Liver (tissue), 8 donors: ENCODE measurements at regions not wholly inside any gene's neighbourhood (a gene's known extent, or its start where the extent isn't known, plus 50 kb on each side); places are given as distances from the start of the nearest gene placed in this dataset.

Source experiments
- DNase-seq: peaks from one replicate; pipeline ENCODE4 v3.0.0-alpha.2; 2017; ENCODE audit warnings: low spot score
- H3K27ac ChIP-seq, 2 donors: one replicate each; pipeline ENCODE4 v1.7.0; 2013; ENCODE audit warnings: inconsistent platforms in 2 of 2, low read length in 2 of 2, control low read depth in 1 of 2, low read depth in 1 of 2, mild to moderate bottlenecking in 1 of 2
- H3K27me3 ChIP-seq, 4 donors: one replicate each; pipeline versions ENCODE4 v1.6.1 to v1.7.0; 2013; ENCODE audit warnings: low read length in 3 of 4, inconsistent platforms in 1 of 4, mild to moderate bottlenecking in 1 of 4, moderate library complexity in 1 of 4; ENCODE audit not compliant: control insufficient read depth in 4 of 4, insufficient read depth in 4 of 4
- H3K36me3 ChIP-seq, 4 donors: one replicate each; pipeline versions ENCODE4 v1.6.1 to v1.7.0; 2013; ENCODE audit warnings: low read length in 3 of 4, mild to moderate bottlenecking in 3 of 4, low read depth in 1 of 4, moderate library complexity in 1 of 4; ENCODE audit not compliant: control insufficient read depth in 4 of 4, insufficient read depth in 3 of 4
- H3K4me1 ChIP-seq, 4 donors: one replicate each; pipeline versions ENCODE4 v1.6.1 to v1.7.0; 2013; ENCODE audit warnings: low read length in 3 of 4, mild to moderate bottlenecking in 3 of 4, moderate library complexity in 1 of 4; ENCODE audit not compliant: control insufficient read depth in 4 of 4, insufficient read depth in 4 of 4
- H3K4me3 ChIP-seq, 3 donors: one replicate each; pipeline versions ENCODE4 v1.6.1 to v1.7.0; 2013; ENCODE audit warnings: low read length in 3 of 3, control low read depth in 1 of 3, low read depth in 1 of 3, mild to moderate bottlenecking in 1 of 3
- H3K9ac ChIP-seq, 2 donors: one replicate each; pipeline ENCODE4 v1.7.0; 2013; ENCODE audit warnings: low read length in 2 of 2, mild to moderate bottlenecking in 2 of 2, moderate library complexity in 2 of 2, control low read depth in 1 of 2, low read depth in 1 of 2
- H3K9me3 ChIP-seq, 4 donors: one replicate each; pipeline versions ENCODE4 v1.6.1 to v1.7.0; 2013; ENCODE audit warnings: low read length in 3 of 4; ENCODE audit not compliant: control insufficient read depth in 4 of 4
- ATF3 ChIP-seq: IDR thresholded peaks from 2 replicates; pipeline ENCODE4 v1.6.1; 2016; ENCODE audit warnings: antibody characterized with exemption
- EGR1 ChIP-seq, 2 donors: IDR thresholded peaks; 2 replicates each; pipeline ENCODE4 v1.6.1; 2016 to 2018; ENCODE audit warnings: antibody characterized with exemption in 2 of 2, low read depth in 2 of 2
- FOXA1 ChIP-seq: IDR thresholded peaks from 2 replicates; pipeline ENCODE4 v1.6.1; 2016; ENCODE audit warnings: antibody characterized with exemption
- FOXA2 ChIP-seq: IDR thresholded peaks from 2 replicates; pipeline ENCODE4 v1.6.1; 2016; ENCODE audit warnings: antibody characterized with exemption
- GABPA ChIP-seq, 2 donors: IDR thresholded peaks in 1 of 2; conservative IDR thresholded peaks in 1 of 2; 2 replicates each; pipeline ENCODE4 v1.6.1; 2016; ENCODE audit warnings: antibody characterized with exemption in 2 of 2, mild to moderate bottlenecking in 1 of 2, moderate library complexity in 1 of 2
- HNF4G ChIP-seq: IDR thresholded peaks from 2 replicates; pipeline ENCODE4 v1.6.1; 2016; ENCODE audit warnings: antibody characterized with exemption
- JUND ChIP-seq, 2 donors: IDR thresholded peaks; 2 replicates each; pipeline ENCODE4 v1.6.1; 2016; ENCODE audit warnings: antibody characterized with exemption in 2 of 2
- NR2F2 ChIP-seq: IDR thresholded peaks from 2 replicates; pipeline ENCODE4 v1.6.1; 2016; ENCODE audit warnings: antibody characterized with exemption
- RAD21 ChIP-seq, 2 donors: IDR thresholded peaks; 2 replicates each; pipeline ENCODE4 v1.6.1; 2016; ENCODE audit warnings: antibody characterized with exemption in 2 of 2, mild to moderate bottlenecking in 2 of 2
- REST ChIP-seq: IDR thresholded peaks from 2 replicates; pipeline ENCODE4 v1.6.1; 2016; ENCODE audit warnings: antibody characterized with exemption, mild to moderate bottlenecking
- RXRA ChIP-seq, 2 donors: IDR thresholded peaks; 2 replicates each; pipeline ENCODE4 v1.6.1; 2017 to 2018; ENCODE audit warnings: antibody characterized with exemption in 2 of 2, mild to moderate bottlenecking in 1 of 2
- SP1 ChIP-seq: IDR thresholded peaks from 2 replicates; pipeline ENCODE4 v1.6.1; 2018; ENCODE audit warnings: antibody characterized with exemption, mild to moderate bottlenecking
- YY1 ChIP-seq: IDR thresholded peaks from 2 replicates; pipeline ENCODE4 v1.6.1; 2016; ENCODE audit warnings: antibody characterized with exemption, mild to moderate bottlenecking
- ZBTB33 ChIP-seq: IDR thresholded peaks from 2 replicates; pipeline ENCODE4 v1.6.1; 2016; ENCODE audit warnings: antibody characterized with exemption
- WGBS: extraction: QIAGEN DNeasy Blood & Tissue Kit; methylation state at CpG from one replicate; pipeline ENCODE4 v1.1.7; 2013; 5-methylcytosine and 5-hydroxymethylcytosine counted together
- TF ChIP-seq, protein P1 (sequence below): fragments of 150-350 bp; IDR thresholded peaks from 2 replicates; pipeline ENCODE4 v1.5.1; 2017; ENCODE audit warnings: improper control_type of control experiment, low read depth, low read length; ENCODE audit not compliant: missing input control
- TF ChIP-seq, protein P2 (sequence below): IDR thresholded peaks from 2 replicates; pipeline ENCODE4 v1.6.1; 2016; ENCODE audit warnings: antibody characterized with exemption
- donor health status: healthy.
- donor health status: healthy.
- donor health status: healthy.
- donor health status: healthy.
- donor health status: healthy.

- TF ChIP-seq REST, result no peak
- no peak for TF ChIP-seq SP1
- no peak for TF ChIP-seq RXRA (IDR thresholded peaks at IDR 0.05)
- TF ChIP-seq FOXA1, result no peak
Observed at GRCh38 chr20:40010483-40010882, 678.6 kb downstream of the MAFB start (continued).

GRCh38 chr20:40009542-40009941 lies 679.5 kb downstream of the MAFB start:
- H3K36me3 ChIP-seq, result peaks cover 0 to 20% (median 2%) of the 10 kb centered on the region in 4 donors
- DNase-seq, result no peak
- H3K9ac ChIP-seq, result no peak overlapping the region
- H3K4me1 ChIP-seq, result peaks cover 0 to 7% (median 0%) of the 10 kb centered on the region in 4 donors
- no peak overlapping the region for H3K4me3 ChIP-seq
- no peak for TF ChIP-seq FOXA2
- TF ChIP-seq RAD21 (IDR thresholded peaks at IDR 0.05), result no peak
- TF ChIP-seq REST, result no peak
- no peak for TF ChIP-seq ATF3
- no peak for TF ChIP-seq ZBTB33
- TF ChIP-seq, protein P1, sequence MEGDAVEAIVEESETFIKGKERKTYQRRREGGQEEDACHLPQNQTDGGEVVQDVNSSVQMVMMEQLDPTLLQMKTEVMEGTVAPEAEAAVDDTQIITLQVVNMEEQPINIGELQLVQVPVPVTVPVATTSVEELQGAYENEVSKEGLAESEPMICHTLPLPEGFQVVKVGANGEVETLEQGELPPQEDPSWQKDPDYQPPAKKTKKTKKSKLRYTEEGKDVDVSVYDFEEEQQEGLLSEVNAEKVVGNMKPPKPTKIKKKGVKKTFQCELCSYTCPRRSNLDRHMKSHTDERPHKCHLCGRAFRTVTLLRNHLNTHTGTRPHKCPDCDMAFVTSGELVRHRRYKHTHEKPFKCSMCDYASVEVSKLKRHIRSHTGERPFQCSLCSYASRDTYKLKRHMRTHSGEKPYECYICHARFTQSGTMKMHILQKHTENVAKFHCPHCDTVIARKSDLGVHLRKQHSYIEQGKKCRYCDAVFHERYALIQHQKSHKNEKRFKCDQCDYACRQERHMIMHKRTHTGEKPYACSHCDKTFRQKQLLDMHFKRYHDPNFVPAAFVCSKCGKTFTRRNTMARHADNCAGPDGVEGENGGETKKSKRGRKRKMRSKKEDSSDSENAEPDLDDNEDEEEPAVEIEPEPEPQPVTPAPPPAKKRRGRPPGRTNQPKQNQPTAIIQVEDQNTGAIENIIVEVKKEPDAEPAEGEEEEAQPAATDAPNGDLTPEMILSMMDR, result no peak
- TF ChIP-seq JUND (IDR thresholded peaks at IDR 0.05), result no peak
- TF ChIP-seq GABPA (IDR thresholded peaks at IDR 0.05 in 1 of 2, conservative IDR thresholded peaks at IDR 0.05 in 1 of 2), result no peak
- no peak for TF ChIP-seq RXRA (IDR thresholded peaks at IDR 0.05)
- TF ChIP-seq FOXA1, result no peak
- TF ChIP-seq HNF4G, result no peak
- TF ChIP-seq, protein P2, sequence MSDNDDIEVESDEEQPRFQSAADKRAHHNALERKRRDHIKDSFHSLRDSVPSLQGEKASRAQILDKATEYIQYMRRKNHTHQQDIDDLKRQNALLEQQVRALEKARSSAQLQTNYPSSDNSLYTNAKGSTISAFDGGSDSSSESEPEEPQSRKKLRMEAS, result no peak
- TF ChIP-seq YY1, result no peak
- no peak for TF ChIP-seq EGR1 (IDR thresholded peaks at IDR 0.05; ENCODE audit: low read depth in 2 of 2)
- TF ChIP-seq NR2F2, result no peak
- no peak overlapping the region for H3K27ac ChIP-seq
- H3K9me3 ChIP-seq, result no peaks in the 10 kb centered on the region
- H3K27me3 ChIP-seq, result no peaks in the 10 kb centered on the region
- 82% methylated on average over 3 of the region's 3 CpGs for WGBS
